Dendritic cell treated with granulocyte-macrophage colony-stimulating factor and Interleukin-4, amounts not matched to agents 40 ng/mL and 50 ng/mL, for 4 days (primary cell): ENCODE measurements at regions not wholly inside any gene's neighbourhood (a gene's known extent, or its start where the extent isn't known, plus 50 kb on each side); places are given as distances from the start of the nearest gene placed in this dataset.

Experiments
- H3K27ac Mint-ChIP-seq: one replicate; pipeline ENCODE4 v1.8.0; 2022; ENCODE audit warnings: mild to moderate bottlenecking, mixed read lengths
- H3K27me3 Mint-ChIP-seq: one replicate; pipeline ENCODE4 v1.8.0; 2022; ENCODE audit warnings: mild to moderate bottlenecking, mixed read lengths
- H3K36me3 Mint-ChIP-seq: one replicate; pipeline ENCODE4 v1.8.0; 2022; ENCODE audit warnings: low read depth, mixed read lengths
- H3K4me1 Mint-ChIP-seq: one replicate; pipeline ENCODE4 v1.8.0; 2022; ENCODE audit warnings: low read depth, mixed read lengths
- H3K4me3 Mint-ChIP-seq: one replicate; pipeline ENCODE4 v1.8.0; 2022; ENCODE audit warnings: mild to moderate bottlenecking, moderate library complexity, mixed read lengths
- H3K9me3 Mint-ChIP-seq: one replicate; pipeline ENCODE4 v1.8.0; 2022; ENCODE audit warnings: mixed read lengths
- intact Hi-C: fragments of 100-400 bp; cut with micrococcal nuclease; formaldehyde crosslinking; loops from one replicate; pipeline ENCODE4 v1.15.0; 2022

DNA sequence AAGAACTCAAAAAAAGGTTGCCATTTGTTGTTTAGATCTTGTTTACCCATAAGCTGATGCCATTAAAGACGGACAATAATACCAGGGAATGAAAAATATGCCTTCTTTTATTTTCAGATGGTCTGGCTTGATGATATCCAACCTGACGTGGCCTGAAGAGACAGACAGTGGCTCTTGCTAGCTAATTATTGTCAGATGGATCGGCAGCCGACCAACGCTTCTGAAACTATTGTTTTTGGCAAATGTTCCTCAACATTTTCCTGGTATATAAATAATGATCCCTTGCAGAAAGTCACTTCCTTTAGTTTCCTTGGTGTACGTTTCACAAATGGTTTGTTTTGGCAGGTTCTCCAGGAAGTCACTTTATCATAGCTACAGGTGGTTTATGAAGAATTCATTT is 290.9 kb upstream of the TSHZ2 start:
- peaks cover 6% of the 10 kb centered on the region for H3K27me3 Mint-ChIP-seq
- intact Hi-C loops, result no loop called here
- no peak overlapping the region for H3K4me3 Mint-ChIP-seq
- no peak overlapping the region for H3K27ac Mint-ChIP-seq
- no peaks in the 10 kb centered on the region for H3K36me3 Mint-ChIP-seq
- H3K4me1 Mint-ChIP-seq, result peaks cover 37% of the 10 kb centered on the region
- peaks cover 6% of the 10 kb centered on the region for H3K9me3 Mint-ChIP-seq

DNA sequence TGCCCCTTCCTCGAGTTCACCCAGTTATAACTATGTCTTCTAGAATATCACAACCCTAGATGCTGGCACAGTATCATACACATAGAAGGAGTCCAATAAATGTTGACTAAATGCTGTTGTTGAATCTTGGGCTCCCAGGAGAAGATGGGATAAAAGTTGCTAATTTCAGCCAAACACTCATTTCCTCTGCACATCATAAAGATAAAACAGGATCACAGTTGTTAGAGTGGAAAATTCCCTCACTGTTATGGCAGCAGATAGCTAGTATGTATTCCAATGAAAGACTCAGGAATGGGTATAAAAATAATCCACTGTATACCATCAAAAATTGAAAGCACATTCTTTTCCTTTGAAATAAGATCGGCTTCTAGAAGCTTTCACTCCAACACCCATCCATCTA is 294.9 kb upstream of the TSHZ2 start:
- Mint-ChIP-seq H3K27me3 (no peaks in the 10 kb centered on the region), H3K4me3 (no peak overlapping the region), H3K36me3 (no peaks in the 10 kb centered on the region), H3K27ac (no peak overlapping the region), H3K4me1 (peaks cover 47% of the 10 kb centered on the region), H3K9me3 (peaks cover 5% of the 10 kb centered on the region)
- intact Hi-C loops, result no loop called here

DNA sequence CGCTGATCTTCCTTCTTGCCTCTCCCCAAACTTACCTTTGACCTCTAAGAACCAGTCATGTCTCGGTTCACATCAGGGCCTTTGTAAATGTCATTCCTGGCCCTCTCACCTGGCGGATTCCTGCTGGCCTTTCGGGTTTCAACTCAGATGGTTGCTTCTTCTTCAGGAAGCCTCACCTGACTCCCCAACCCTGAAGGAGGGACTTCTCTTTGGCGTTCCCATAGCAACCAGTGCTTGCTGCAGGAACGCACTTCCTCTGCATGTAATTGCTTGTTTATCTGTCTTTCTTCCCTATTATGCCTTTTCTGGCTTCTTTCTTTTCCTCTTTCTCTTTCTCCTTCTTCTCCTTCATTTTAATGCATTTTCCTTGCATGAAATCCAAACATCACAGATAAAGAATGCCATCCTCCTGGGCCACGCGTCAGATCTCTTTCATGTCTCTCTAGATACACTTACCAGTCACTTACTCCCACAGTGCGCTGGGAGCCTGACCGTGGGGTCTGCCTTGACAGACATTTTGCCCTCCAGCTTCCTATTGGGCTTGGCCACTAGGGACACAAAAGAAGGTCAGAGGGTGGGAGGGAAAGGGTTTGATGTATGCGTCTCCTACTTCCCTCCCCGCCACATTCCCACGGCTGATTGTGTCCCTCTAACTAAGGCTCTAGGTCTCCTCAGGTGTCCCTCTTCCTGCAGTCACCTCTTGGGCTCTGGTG is 295.7 kb upstream of the TSHZ2 start:
- Mint-ChIP-seq H3K4me3 (no peak overlapping the region), H3K36me3 (no peaks in the 10 kb centered on the region), H3K9me3 (peaks cover 5% of the 10 kb centered on the region), H3K27ac (no peak overlapping the region), H3K27me3 (no peaks in the 10 kb centered on the region), H3K4me1 (peaks cover 47% of the 10 kb centered on the region)
- intact Hi-C loops, result no loop called here

DNA sequence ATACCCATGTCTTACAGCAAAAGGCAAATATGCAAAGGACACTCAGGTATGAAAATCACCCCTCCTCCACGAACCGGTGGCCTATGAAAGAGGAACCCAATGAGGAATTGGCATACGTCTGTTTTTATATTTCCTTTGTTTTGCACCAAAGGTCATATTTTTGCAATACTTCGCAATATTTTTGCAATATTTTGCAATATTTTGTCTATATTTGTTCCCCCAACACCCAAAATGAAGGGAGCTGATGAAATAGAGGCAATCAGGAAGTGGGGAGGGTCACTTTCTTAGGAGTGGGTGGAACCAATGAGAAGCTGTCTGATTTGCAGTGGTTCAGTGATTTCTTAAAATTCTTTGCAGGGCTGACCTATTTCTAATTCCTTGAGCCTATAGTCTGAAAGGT is 296.8 kb upstream of the TSHZ2 start:
- no peaks in the 10 kb centered on the region for H3K27me3 Mint-ChIP-seq
- intact Hi-C loops, result no loop called here
- no peak overlapping the region for H3K27ac Mint-ChIP-seq

DNA sequence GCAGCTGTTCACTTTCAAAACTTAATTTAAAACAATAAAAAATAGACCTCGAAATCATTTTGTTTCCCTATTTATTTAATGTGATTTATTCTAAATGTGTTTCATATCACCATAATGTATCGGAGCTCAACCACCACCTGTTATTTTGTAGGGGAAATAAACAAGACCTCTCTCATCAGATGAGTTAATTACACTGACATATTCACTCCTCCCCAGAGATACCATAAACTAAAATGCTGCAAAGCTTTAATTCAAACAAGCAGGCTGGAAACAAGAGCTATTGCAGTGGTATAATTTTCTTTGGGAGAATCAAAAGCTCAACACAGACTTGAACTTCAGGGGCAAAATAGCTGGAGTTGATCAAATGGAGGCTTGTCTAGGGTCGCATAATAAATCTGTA is 303.5 kb upstream of the TSHZ2 start:
- H3K27me3 Mint-ChIP-seq, result peaks cover 7% of the 10 kb centered on the region

More for the DNA sequence above, 296.8 kb upstream of the TSHZ2 start:
- Mint-ChIP-seq H3K4me1 (peaks cover 48% of the 10 kb centered on the region), H3K4me3 (no peak overlapping the region), H3K36me3 (no peaks in the 10 kb centered on the region), H3K9me3 (peaks cover 5% of the 10 kb centered on the region)

DNA sequence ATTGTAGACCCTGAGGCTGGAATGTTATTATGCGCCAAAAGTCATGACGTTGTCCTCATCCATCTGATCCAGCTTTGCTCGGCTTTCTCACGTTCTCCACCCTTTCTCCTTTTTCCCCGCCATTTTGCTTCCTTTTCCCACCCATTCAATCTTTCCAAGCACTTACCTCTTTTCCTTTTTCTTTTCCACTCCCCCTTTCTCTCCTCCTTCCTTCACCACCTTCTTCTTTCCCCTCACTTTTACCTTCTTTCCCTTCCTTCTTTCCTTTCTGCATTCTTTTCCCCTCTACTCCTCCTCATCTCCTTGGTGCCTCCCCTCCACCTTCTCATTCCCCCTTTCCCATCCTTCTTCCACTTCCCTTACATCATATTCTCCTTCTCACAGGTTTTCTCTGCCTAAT is 304.8 kb upstream of the TSHZ2 start:
- H3K27ac Mint-ChIP-seq, result no peak overlapping the region
- no peak overlapping the region for H3K4me3 Mint-ChIP-seq
- no peaks in the 10 kb centered on the region for H3K36me3 Mint-ChIP-seq

More for the DNA sequence above, 303.5 kb upstream of the TSHZ2 start:
- no peaks in the 10 kb centered on the region for H3K36me3 Mint-ChIP-seq
- H3K4me3 Mint-ChIP-seq, result no peak overlapping the region
- intact Hi-C loops, result no loop called here
- no peak overlapping the region for H3K27ac Mint-ChIP-seq
- peaks cover 9% of the 10 kb centered on the region for H3K9me3 Mint-ChIP-seq
- H3K4me1 Mint-ChIP-seq, result peaks cover 11% of the 10 kb centered on the region

DNA sequence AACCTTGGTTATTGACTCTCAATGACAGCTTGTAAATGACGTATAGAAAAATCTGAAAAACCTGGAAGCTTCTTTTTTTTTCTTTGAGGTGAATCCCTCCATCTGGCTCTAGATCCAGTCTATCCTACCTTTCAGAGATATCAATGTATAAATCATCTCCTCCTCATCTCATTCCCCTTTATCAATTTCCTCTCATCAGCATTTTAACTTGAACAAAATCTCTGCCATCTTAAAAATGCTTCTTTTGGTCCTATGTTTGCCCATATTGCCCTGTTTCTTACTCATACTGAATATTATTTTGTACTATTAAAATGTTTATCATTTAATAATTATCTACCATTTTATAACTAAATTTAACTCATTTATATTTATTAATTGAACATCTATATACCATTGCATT is 306.7 kb upstream of the TSHZ2 start:
- peaks cover 8% of the 10 kb centered on the region for H3K9me3 Mint-ChIP-seq
- H3K27me3 Mint-ChIP-seq, result peaks cover 9% of the 10 kb centered on the region
- no peaks in the 10 kb centered on the region for H3K36me3 Mint-ChIP-seq
- no peak overlapping the region for H3K27ac Mint-ChIP-seq
- intact Hi-C loops, result no loop called here
- H3K4me1 Mint-ChIP-seq, result no peaks in the 10 kb centered on the region
- H3K4me3 Mint-ChIP-seq, result no peak overlapping the region

More for the DNA sequence above, 304.8 kb upstream of the TSHZ2 start:
- peaks cover 9% of the 10 kb centered on the region for H3K27me3 Mint-ChIP-seq
- H3K9me3 Mint-ChIP-seq, result peaks cover 8% of the 10 kb centered on the region
- intact Hi-C loops, result no loop called here
- peaks cover 9% of the 10 kb centered on the region for H3K4me1 Mint-ChIP-seq

DNA sequence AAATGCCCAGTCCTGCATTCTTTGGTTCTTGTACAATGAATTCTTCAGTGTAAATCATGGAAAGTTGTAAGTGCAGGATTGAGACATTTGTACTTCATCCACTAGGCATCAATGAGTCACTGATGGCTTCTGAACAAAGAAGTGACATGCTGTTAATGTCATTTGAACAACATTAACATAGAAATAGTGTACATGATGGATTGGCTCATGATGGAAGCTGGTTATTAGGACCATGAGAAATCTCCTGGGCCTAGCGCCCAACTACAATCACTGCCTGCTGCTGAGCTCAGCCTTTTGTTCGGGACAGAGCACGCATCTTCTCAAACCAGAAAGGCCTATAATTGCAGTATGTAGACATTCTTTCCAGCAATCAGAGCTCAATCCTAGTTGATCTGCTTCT is 316.8 kb upstream of the TSHZ2 start:
- Mint-ChIP-seq H3K36me3 (no peaks in the 10 kb centered on the region), H3K4me1 (peaks cover 15% of the 10 kb centered on the region), H3K27ac (no peak overlapping the region), H3K9me3 (peaks cover 8% of the 10 kb centered on the region), H3K27me3 (peaks cover 10% of the 10 kb centered on the region), H3K4me3 (no peak overlapping the region)
- intact Hi-C loops, result no loop called here

DNA sequence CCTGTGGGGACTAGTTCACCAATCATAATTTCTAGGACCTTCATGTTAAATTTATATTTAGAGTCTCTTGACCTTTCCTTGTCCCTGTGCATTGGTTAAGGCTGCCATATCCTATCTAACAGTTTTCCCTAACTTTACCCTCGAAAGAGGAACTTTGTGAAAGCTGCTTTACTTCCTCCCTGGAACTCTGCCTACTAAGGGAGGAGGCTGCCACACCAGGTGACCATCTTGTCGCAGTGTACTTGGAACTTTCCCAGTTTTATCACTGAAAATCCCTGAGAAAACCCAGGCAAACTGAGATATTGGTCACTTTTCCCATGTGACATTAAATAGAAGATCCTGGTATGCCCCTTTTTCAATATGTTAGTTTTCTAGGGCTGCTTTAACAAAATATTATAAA is 317.6 kb upstream of the TSHZ2 start:
- intact Hi-C loops, result no loop called here
- Mint-ChIP-seq H3K27me3 (peaks cover 11% of the 10 kb centered on the region), H3K9me3 (peaks cover 8% of the 10 kb centered on the region), H3K4me1 (peaks cover 15% of the 10 kb centered on the region), H3K36me3 (no peaks in the 10 kb centered on the region), H3K4me3 (no peak overlapping the region), H3K27ac (no peak overlapping the region)

DNA sequence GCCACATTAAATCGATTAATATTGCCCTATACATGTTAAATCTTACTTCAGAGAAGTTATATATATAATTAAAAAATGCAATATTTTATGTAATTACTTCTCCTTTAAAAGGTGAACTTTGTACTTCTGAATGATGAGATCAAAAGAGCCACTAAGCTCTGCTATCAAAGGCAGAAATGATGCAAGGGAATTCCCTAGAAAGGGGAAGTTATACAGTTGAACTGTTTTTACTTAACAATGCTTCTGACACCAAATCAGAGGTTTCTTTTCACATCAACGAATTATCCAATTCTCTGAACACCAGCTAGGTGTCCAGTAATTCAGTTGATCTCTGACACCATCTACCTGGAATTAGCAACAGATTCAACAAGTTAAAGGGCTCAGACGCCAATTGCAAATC is 319.9 kb upstream of the TSHZ2 start:
- intact Hi-C loops, result no loop called here
- Mint-ChIP-seq H3K4me3 (no peak overlapping the region), H3K4me1 (peaks cover 15% of the 10 kb centered on the region), H3K27me3 (peaks cover 17% of the 10 kb centered on the region), H3K27ac (no peak overlapping the region), H3K9me3 (peaks cover 8% of the 10 kb centered on the region), H3K36me3 (no peaks in the 10 kb centered on the region)

DNA sequence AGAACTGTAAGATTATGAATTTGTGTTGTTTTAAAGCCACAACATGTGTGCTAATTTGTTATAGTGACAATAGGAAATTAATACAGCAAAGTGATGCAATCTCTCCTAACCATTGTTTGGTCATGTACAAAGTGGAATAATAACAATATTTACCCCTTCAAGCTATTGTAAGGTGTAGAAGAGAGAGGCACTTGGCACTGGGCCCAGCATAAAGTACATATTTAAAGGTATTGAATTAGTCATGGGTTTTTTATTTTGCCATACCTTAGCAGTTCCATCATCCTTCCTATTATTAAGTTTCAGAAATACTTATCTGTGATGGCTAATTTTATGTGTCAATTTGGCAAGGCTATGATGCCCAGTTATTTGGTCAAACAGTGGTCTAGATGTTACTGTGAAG is 322.4 kb upstream of the TSHZ2 start:
- Mint-ChIP-seq H3K9me3 (peaks cover 1% of the 10 kb centered on the region), H3K27me3 (peaks cover 22% of the 10 kb centered on the region), H3K36me3 (no peaks in the 10 kb centered on the region), H3K4me1 (peaks cover 13% of the 10 kb centered on the region), H3K4me3 (no peak overlapping the region), H3K27ac (no peak overlapping the region)
- intact Hi-C loops, result no loop called here

DNA sequence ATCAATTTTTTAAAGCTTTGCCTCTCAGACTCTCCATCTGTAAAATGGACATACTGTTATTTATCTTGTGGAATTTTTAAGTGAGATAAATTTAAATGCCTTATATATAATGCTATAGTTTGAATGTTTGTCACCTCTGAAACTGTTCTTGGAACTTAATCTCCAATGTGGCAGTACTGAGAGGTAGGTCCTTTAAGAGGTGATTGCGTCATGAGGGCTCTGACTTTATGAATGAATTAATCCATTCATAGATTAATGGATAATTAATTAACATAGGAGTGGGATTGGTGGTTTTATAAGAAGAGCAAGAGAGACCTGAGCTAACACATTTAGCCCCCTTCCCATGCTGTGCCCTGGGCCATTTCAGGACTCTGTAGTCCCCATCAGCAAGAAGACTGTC is 326.3 kb upstream of the TSHZ2 start:
- no peaks in the 10 kb centered on the region for H3K36me3 Mint-ChIP-seq
- H3K27ac Mint-ChIP-seq, result no peak overlapping the region
- no peak overlapping the region for H3K4me3 Mint-ChIP-seq
- no peaks in the 10 kb centered on the region for H3K4me1 Mint-ChIP-seq
- H3K27me3 Mint-ChIP-seq, result peaks cover 23% of the 10 kb centered on the region
- H3K9me3 Mint-ChIP-seq, result no peaks in the 10 kb centered on the region
- intact Hi-C loops, result no loop called here

DNA sequence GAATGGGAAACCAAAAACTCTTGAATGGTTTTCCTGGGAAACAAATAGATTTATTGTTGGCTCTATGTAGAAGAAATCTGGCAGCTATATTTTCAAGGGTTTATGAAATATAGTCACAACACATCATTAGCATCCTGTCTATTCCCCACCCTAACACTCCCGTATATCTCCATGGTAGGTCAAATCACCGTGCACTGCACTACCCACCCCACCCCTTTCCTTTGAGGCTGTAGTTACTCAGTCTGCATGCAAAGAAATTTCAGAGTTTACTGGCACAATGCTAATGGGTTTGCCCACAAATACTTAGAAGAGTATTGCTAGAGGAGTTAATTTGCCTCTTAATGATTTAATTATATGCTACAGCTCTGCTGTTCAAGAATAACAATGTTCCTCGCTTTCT is 329.1 kb upstream of the TSHZ2 start:
- H3K27me3 Mint-ChIP-seq, result peaks cover 8% of the 10 kb centered on the region
- no peaks in the 10 kb centered on the region for H3K9me3 Mint-ChIP-seq
- H3K36me3 Mint-ChIP-seq, result no peaks in the 10 kb centered on the region
- H3K27ac Mint-ChIP-seq, result no peak overlapping the region
- H3K4me1 Mint-ChIP-seq, result no peaks in the 10 kb centered on the region
- no peak overlapping the region for H3K4me3 Mint-ChIP-seq
- intact Hi-C loops, result no loop called here

DNA sequence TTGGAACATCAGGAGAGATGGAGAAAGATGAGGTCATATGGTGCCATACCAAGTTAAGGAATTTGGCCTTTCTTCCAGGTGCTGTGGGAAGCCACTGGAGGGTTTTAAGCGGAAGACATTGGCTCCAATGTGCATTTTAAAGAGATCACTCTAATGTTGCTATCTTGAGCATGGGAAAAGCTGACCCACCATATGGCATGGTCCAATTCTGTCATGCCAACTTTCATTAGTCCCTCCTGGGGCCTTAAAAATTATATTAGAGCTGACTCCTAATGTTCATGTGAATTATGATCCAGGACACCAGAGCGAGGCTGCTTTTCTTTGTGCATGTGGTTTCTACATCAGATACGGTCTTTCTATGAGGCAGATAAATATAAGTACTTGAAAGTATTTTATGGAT is 335.0 kb upstream of the TSHZ2 start:
- H3K4me3 Mint-ChIP-seq, result no peak overlapping the region
- H3K4me1 Mint-ChIP-seq, result no peaks in the 10 kb centered on the region
- no peaks in the 10 kb centered on the region for H3K36me3 Mint-ChIP-seq
- peaks cover 9% of the 10 kb centered on the region for H3K9me3 Mint-ChIP-seq
- H3K27me3 Mint-ChIP-seq, result no peaks in the 10 kb centered on the region
- H3K27ac Mint-ChIP-seq, result no peak overlapping the region
- intact Hi-C loops, result no loop called here

DNA sequence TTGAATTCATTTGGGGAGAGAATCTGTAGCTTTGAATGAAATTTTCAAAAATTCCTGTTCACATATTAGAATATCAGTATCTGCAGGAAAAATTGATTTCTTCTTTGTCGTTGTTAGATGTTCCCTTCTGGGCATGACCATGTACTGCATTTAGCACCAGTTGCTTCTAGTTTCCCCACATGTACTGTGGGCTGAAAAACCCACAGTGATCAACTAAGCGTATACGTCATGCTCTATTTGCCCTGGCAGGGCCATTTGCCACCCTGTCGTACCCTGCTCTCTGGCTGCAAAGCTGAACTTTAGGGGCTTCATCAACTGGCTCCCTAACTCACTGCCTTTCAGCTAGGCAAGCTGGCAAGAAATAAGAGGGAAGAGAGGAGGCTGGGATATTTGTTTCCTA is 340.7 kb upstream of the TSHZ2 start:
- intact Hi-C loops, result no loop called here
- H3K27ac Mint-ChIP-seq, result no peak overlapping the region
- H3K36me3 Mint-ChIP-seq, result no peaks in the 10 kb centered on the region
- no peaks in the 10 kb centered on the region for H3K4me1 Mint-ChIP-seq
- H3K27me3 Mint-ChIP-seq, result peaks cover 3% of the 10 kb centered on the region
- no peak overlapping the region for H3K4me3 Mint-ChIP-seq
- H3K9me3 Mint-ChIP-seq, result peaks cover 23% of the 10 kb centered on the region
